ENCODE measurements at regions not wholly inside any gene's neighbourhood (a gene's known extent, or its start where the extent isn't known, plus 50 kb on each side); places are given as distances from the start of the nearest gene placed in this dataset.

DNA sequence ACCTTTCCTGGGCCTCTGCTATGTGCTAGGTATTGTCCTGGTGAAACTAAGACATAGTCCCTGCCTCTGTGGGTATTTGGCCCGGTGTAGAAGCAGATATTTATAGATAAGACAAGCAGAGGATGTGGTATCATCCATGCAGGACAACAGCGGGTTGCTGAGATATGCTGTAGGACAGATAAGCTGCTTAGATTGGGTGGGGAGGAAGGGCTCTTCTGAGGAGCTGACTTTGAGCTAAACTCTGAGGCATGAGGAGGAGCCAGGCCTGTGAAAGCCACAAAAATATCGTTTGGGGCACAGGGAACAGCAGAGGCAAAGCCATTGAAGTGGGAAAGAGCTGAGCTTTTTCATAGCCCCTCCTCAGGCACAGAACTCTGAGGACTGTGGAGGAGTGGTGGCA lies 492.5 kb upstream of the CFAP20DC start:
- DNase-seq (ENCODE audit: low read depth) = no peak

GRCh38 chr3:59540696-59541095 lies 490.9 kb upstream of the CFAP20DC start:
- DNase-seq (ENCODE audit: low read depth) = no peak

GRCh38 chr3:59540241-59540640 lies 490.4 kb upstream of the CFAP20DC start:
- DNase-seq (ENCODE audit: low read depth) = no peak

DNA sequence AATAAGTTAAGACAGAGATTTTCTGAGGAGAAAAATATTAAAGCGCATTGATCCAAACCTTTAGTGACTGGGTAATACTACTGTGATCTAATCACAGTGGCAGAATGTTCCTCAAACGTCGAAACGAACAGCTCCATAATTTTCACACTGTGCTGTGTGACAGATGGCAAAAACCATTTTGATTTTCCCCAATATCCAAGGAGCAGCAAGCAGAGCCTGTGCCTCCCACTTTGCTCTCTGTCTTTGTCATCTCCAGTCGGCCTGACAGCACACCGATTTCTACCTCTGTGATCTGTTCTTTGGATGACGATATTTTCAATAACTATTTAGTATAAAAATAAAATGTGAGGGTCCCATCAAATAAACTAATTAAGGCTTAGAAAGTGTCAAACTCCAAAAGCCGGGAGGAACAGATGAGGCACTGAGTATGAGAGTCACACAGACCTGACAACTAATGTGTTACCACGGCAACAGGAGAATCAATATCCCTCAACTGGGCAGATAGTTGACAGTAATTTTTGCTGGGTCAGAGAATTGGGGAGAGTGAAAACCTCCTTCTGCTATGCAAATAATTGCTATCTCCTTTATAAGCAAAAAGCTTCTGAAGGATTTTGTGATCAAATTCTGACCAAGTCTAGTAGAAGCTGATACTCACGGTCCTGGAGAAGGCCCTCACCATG lies 489.1 kb upstream of the CFAP20DC start:
- DNase-seq (ENCODE audit: low read depth) = no peak

DNA sequence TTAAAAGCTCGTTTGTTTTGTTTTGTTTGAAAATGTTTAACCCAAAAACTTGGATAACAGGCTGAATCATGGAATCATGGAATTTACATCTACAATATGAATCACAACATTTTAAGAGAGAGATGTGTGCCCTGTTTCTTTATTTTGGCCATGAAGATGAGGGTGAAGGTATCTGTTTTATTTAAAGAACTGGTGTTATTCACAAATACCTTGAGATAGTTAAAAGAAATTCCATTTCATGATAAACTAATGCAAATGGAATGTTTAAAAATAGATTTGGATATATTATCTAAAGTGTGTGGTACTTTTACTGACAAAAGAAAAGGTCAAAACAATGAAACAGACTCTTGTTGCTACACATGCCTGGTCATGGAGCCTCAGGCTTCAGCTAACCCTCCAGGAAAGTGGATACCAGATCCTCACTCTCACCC lies 486.0 kb upstream of the CFAP20DC start:
- no peak for DNase-seq (ENCODE audit: low read depth)

DNA sequence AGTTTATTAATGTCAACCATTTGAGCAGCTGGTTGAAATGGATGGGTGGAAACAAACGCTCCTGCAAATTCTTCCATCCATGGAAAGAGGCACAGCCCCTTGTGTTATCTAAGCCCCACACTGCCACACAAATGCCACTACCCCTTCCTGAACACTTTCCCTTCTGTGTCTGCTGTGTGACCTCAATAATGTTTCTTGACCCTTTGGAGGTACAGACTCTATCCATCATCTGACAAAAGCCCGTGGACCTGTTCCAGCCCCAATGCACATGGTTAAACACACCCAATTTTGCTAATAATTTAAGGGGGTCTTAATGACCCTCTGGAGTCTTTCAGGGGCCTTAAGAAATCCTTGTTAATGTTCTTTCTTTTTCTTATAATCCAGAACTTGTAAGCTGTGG lies 482.2 kb upstream of the CFAP20DC start:
- DNase-seq (ENCODE audit: low read depth) = no peak

- DNase-seq (ENCODE audit: low read depth) = no peak
Measured at GRCh38 chr3:59531066-59531745, 481.4 kb upstream of the CFAP20DC start.

GRCh38 chr3:59528251-59528650 lies 478.4 kb upstream of the CFAP20DC start:
- no peak for DNase-seq (ENCODE audit: low read depth)

DNA sequence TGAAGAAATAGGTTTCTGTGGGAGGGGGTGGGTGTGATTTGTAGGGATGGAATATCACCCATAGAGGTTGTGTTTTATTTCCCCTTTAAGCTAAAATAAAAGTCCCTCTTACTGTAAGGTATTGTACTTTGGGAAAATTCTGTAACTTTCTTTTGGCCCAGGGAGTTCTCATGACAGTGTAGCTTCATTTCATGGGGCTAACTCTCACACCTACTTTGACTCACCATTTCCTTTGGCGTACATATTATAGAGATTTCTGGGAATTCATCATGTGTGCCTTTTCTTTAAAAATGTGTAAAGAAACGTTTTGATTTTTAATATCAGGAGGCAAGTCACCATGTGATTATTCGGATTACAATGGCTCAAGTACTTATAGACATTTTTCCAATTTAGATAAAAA lies 477.7 kb upstream of the CFAP20DC start:
- DNase-seq (ENCODE audit: low read depth) = no peak

GRCh38 chr3:59526999-59527398 lies 477.2 kb upstream of the CFAP20DC start:
- no peak for DNase-seq (ENCODE audit: low read depth)

DNA sequence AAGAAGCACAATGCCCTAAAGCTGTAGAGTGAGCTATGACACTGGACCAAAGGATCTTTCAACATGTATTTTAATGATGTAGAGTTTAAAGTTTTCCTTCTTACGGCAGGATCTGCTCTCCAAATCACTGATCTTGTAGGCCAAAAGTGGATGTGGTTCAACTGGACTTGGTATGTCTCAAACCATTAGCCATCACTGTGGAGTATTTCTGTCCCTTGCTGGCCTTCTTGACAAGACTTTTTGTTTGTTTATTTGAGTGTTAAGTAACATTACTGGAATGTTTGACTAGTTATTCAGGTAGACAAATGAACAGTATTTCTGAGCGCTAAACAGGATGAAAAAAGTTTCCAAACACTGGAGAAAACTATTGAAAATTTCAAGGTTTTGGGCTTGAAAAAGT lies 472.7 kb upstream of the CFAP20DC start:
- no peak for DNase-seq (ENCODE audit: low read depth)

GRCh38 chr3:59519094-59519493 lies 469.3 kb upstream of the CFAP20DC start:
- no peak for DNase-seq (ENCODE audit: low read depth)

DNA sequence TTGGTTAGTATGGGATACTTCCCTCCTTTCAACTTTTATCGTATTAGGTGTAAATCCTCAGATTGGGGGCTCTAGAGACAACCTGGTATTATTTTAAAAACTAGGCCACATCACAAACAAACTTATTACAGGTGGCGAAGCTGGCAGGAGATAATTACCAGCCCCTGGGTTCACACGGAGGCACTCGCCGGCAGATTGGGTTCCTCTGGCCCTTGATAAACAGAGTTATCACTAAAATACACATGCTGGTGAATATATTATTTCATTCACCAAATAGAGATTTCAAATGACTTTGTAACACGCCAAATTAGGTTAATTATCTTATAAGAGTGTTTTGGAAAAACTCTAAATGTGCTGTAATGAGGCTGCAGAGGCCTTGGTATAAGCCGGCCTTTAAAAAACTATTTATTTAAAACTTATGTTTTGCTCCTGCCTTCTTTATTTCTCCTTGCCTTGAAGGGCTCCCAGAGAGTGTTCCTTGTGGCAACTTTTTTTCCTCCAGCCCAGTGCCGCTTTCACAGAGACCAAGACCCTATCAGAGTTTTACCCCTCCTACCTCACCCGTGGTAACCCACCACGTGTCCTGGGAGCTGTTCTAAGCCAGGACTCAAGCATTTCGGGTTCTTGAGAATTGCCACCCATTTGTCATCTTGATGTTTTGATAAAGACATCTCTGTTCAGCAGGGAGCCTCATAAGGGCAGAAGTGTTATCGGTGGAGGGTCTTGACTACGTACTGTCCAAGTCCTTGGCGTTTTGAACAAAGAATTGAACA lies 468.6 kb upstream of the CFAP20DC start:
- no peak for DNase-seq (ENCODE audit: low read depth)

GRCh38 chr3:59517388-59517787 lies 467.6 kb upstream of the CFAP20DC start:
- DNase-seq (ENCODE audit: low read depth) = no peak

GRCh38 chr3:59515966-59516365 lies 466.1 kb upstream of the CFAP20DC start:
- no peak for DNase-seq (ENCODE audit: low read depth)

DNA sequence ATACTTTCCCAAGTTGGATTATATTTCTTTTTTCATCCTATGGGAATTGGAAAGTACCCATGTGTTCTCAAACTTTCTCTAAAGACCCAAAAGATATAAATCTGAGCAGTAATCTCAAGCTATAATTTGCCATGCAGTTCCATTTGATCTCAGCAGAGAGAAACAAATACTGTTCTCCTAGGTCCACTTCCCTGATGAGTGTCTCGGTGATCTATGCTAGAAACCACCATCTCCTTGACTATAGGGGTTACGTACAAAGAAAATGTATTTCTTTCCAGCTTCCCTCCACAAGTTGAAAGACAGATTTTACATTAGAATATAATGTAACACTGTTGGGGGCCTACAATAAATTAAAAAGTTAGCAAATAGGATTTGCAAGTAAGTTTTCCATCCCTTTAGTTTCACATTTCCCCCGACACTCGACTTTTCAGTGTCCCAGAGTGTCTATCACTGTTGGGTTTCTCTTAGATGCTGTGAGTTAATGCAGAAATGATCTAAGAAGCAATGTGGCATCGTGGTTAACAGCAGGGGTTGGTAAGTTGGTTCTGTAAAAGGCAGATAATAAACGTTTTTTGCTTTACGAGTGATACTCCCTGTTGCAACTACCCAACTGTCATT lies 465.1 kb upstream of the CFAP20DC start:
- DNase-seq (ENCODE audit: low read depth) = no peak

DNA sequence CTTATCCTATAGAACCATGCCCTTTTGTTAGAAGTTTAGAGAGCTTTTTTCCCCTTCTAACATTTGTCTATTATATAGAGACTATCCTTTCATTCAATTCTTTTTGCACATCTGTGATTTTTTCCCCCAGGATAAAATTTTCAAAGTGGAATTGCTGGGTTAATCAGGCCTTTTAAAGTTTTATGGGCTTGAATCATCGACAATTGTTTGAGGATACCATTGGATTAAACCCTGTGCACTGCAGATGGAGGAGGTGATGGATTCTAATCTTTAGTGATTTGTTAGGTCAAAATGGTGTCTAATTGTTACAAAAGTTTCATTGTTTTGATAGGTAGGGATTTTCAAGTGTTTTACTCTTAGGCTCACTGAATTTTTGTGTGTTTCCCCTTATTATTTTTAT lies 463.7 kb upstream of the CFAP20DC start:
- no peak for DNase-seq (ENCODE audit: low read depth)

DNA sequence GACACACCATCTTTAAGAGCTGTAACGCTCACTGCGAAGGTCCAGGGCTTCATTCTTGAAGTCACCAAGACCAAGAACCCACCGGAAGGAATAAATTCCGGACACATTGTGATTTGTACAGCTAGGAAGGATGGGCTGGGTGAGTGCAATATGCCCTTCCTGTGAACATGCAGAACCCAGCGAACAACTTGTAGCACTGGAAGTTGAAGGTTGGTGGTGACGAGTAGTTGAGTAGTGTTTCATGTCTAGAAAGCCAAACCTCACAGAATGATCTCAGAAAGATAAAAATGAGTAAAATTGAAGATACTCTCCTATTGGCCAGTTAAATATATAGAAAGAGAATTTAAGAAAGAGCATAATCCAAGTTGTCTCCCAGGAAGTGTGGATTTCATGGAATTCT lies 462.2 kb upstream of the CFAP20DC start:
- no peak for DNase-seq (ENCODE audit: low read depth)

- DNase-seq (ENCODE audit: low read depth) = no peak
Measured at GRCh38 chr3:59510576-59510975, 460.8 kb upstream of the CFAP20DC start.

DNA sequence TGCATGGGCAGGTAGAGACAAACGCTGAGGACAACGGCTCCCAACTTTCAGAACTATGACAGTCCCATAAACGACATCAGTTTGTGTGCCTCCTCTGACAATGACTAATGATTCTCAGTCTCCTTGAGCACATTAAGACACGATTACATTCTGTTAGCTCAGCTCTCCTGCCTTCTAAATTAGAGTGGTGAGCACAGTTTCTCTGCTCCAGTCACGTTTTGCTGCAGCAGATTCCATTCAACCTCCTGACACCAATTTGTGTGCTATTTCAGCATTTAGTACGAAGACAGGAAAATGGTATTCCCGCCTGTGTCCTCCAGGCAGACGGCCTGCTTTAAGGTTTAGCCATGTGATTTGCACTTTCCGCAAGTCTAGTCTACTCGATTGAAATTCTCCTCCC lies 458.4 kb upstream of the CFAP20DC start:
- DNase-seq (ENCODE audit: low read depth) = no peak

GRCh38 chr3:59506191-59506590 lies 456.4 kb upstream of the CFAP20DC start:
- DNase-seq (ENCODE audit: low read depth) = no peak

- DNase-seq (ENCODE audit: low read depth) = no peak
Measured at GRCh38 chr3:59503441-59503840, 453.6 kb upstream of the CFAP20DC start.

DNA sequence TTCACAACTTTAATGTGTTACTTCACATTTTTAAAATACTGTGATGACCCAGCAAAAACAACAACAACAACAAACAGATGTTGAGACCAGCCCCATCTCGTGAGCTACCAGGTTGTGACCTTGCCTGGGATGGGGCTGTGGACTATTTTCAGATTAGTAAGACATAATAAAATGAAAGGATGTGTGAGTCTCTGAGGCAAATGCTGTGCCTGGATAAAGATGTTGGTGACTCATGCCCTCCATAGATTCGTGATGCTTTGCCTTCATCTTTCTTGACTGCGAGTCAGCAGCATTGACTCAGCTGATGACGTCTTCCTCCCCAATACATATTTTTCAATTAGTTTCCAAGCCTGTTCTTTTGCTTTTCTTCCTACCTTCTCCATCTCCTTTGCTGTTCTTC lies 453.0 kb upstream of the CFAP20DC start:
- DNase-seq (ENCODE audit: low read depth) = no peak

All from stimulated activated CD8-positive, alpha-beta memory T cell treated with anti-CD3 and anti-CD28 coated beads, Interleukin-4, amount 100 ng/mL, for 24 hours (primary cell).